Motor neuron (in vitro differentiated cells): ENCODE measurements at regions not wholly inside any gene's neighbourhood (a gene's known extent, or its start where the extent isn't known, plus 50 kb on each side); places are given as distances from the start of the nearest gene placed in this dataset.
A peak's percentile ranks its signal among the peaks of the same experiment; 100 is the strongest.

Experiments
- ATAC-seq, 8 experiments: fragments of 200-7000 bp; cut with Tn5 transposase; replicated peaks in 6 of 8; 2 replicates each; pipeline ENCODE4 v1.8.0; 2021; ENCODE audit warnings: mild to moderate bottlenecking in 8 of 8, moderate library complexity in 8 of 8
- H3K27ac ChIP-seq, 2 donors: fragments of 250-450 bp; sonication (Bioruptor Pico); 2 replicates each; pipeline ENCODE4 v1.9.0; 2021; ENCODE audit warnings: antibody characterized with exemption in 2 of 2, mild to moderate bottlenecking in 2 of 2, moderate library complexity in 1 of 2
- H3K4me1 ChIP-seq, 2 donors: fragments of 250-450 bp; sonication (Bioruptor Pico); replicated peaks in 1 of 2; 2 replicates each; pipeline ENCODE4 v1.6.1; 2021; ENCODE audit warnings: antibody characterized with exemption in 2 of 2, mild to moderate bottlenecking in 2 of 2, moderate library complexity in 1 of 2
- H3K4me3 ChIP-seq, 5 donors: fragments of 250-450 bp; sonication (Bioruptor Pico); 2 replicates each; pipeline ENCODE4 v1.9.0; 2021; ENCODE audit warnings: antibody characterized with exemption in 5 of 5, mild to moderate bottlenecking in 5 of 5, moderate library complexity in 4 of 5
- WGBS, 10 experiments: fragments of 450-650 bp; shearing (Covaris generic); methylation state at CpG; one replicate each; pipeline ENCODE4 v1.0.0; 2022; 5-methylcytosine and 5-hydroxymethylcytosine counted together
- in situ Hi-C, 9 experiments: fragments of 400-800 bp; cut with MboI; loops; one replicate each; pipeline ENCODE4 v1.15.0; 2021; ENCODE audit warnings: low sequenced_read_pairs in 9 of 9, low pct_unique_long_range_greater_than_20kb in 2 of 9; ENCODE audit not compliant: unreplicated experiment in 9 of 9

GRCh38 chr1:193494368-193494767, 308.0 kb upstream of the B3GALT2 start:
- no peak for ATAC-seq
- Histone ChIP-seq H3K27ac (no peak overlapping the region), H3K4me1 (no peaks in the 10 kb centered on the region), H3K4me3 (no peak overlapping the region)
- in situ Hi-C loops = no loop called here
- 0 to 50% (median 33%) methylated on average over 2 of the region's 2 CpGs; no CpG with 5 or more reads in 2 of the 10 experiments for WGBS, 10 experiments

GRCh38 chr1:193489191-193489590, 302.8 kb upstream of the B3GALT2 start:
- no peak for ATAC-seq
- Histone ChIP-seq H3K4me3 (no peak overlapping the region), H3K27ac (no peak overlapping the region), H3K4me1 (no peaks in the 10 kb centered on the region)
- in situ Hi-C loops = no loop called here

GRCh38 chr1:193487722-193488121, 301.3 kb upstream of the B3GALT2 start:
- Histone ChIP-seq H3K4me3 (no peak overlapping the region), H3K4me1 (no peaks in the 10 kb centered on the region), H3K27ac (no peak overlapping the region)
- no peak for ATAC-seq
- WGBS, 10 experiments = 0 to 96% (median 90%) methylated on average over 1 to 3 of the region's 3 CpGs; no CpG with 5 or more reads in 4 of the 10 experiments
- in situ Hi-C loops = no loop called here

- H3K4me3 ChIP-seq = no peak overlapping the region
- in situ Hi-C loops = no loop called here
- H3K4me1 ChIP-seq = no peaks in the 10 kb centered on the region
- H3K27ac ChIP-seq = no peak overlapping the region
- WGBS, 10 experiments = 40 to 100% (median 61%) methylated on average over 1 of the region's 1 CpG; no CpG with 5 or more reads in 4 of the 10 experiments
- ATAC-seq = peak in 2 of 8 experiments; percentile 25 to 42
Observed at GRCh38 chr1:193486671-193487229, 300.3 kb upstream of the B3GALT2 start.

- no peak for ATAC-seq
- in situ Hi-C loops = no loop called here
Observed at GRCh38 chr1:193480755-193481154, 294.3 kb upstream of the B3GALT2 start.

GRCh38 chr1:193479187-193479586, 292.8 kb upstream of the B3GALT2 start:
- Histone ChIP-seq H3K4me3 (no peak overlapping the region), H3K27ac (no peak overlapping the region), H3K4me1 (no peaks in the 10 kb centered on the region)
- 17 to 97% (median 84%) methylated on average over 1 to 3 of the region's 3 CpGs for WGBS, 10 experiments
- ATAC-seq = no peak
- in situ Hi-C loops = no loop called here

More at GRCh38 chr1:193480755-193481154, 294.3 kb upstream of the B3GALT2 start:
- Histone ChIP-seq H3K4me1 (no peaks in the 10 kb centered on the region), H3K27ac (no peak overlapping the region), H3K4me3 (no peak overlapping the region)
- 0 to 78% (median 58%) methylated on average over 1 of the region's 1 CpG; no CpG with 5 or more reads in 5 of the 10 experiments for WGBS, 10 experiments

- Histone ChIP-seq H3K4me1 (no peaks in the 10 kb centered on the region), H3K27ac (no peak overlapping the region), H3K4me3 (no peak overlapping the region)
- ATAC-seq = no peak
- WGBS, 10 experiments = 15 to 100% (median 85%) methylated on average over 2 to 6 of the region's 6 CpGs
- in situ Hi-C loops = no loop called here
Observed at GRCh38 chr1:193476748-193477147, 290.3 kb upstream of the B3GALT2 start.

GRCh38 chr1:193473932-193474331, 287.5 kb upstream of the B3GALT2 start:
- in situ Hi-C loops = no loop called here

GRCh38 chr1:193472838-193473398, 286.5 kb upstream of the B3GALT2 start:
- Histone ChIP-seq H3K27ac (no peak overlapping the region), H3K4me3 (no peak overlapping the region), H3K4me1 (no peaks in the 10 kb centered on the region)
- 19 to 100% (median 75%) methylated on average over 1 to 3 of the region's 3 CpGs for WGBS, 10 experiments
- in situ Hi-C loops = no loop called here
- ATAC-seq = no peak

More at GRCh38 chr1:193473932-193474331, 287.5 kb upstream of the B3GALT2 start:
- H3K4me3 ChIP-seq = no peak overlapping the region
- WGBS, 10 experiments = 21 to 94% (median 75%) methylated on average over 2 to 4 of the region's 4 CpGs; no CpG with 5 or more reads in 3 of the 10 experiments
- H3K27ac ChIP-seq = no peak overlapping the region
- no peak for ATAC-seq
- no peaks in the 10 kb centered on the region for H3K4me1 ChIP-seq

- no peak overlapping the region for H3K27ac ChIP-seq
- 17 to 100% (median 89%) methylated on average over 1 to 2 of the region's 2 CpGs for WGBS, 10 experiments
- ATAC-seq = no peak
- H3K4me3 ChIP-seq = no peak overlapping the region
- in situ Hi-C loops = no loop called here
- H3K4me1 ChIP-seq = no peaks in the 10 kb centered on the region
Observed at GRCh38 chr1:193472430-193472829, 286.0 kb upstream of the B3GALT2 start.

- in situ Hi-C loops = no loop called here
- H3K4me1 ChIP-seq = no peaks in the 10 kb centered on the region
- WGBS, 10 experiments = 23 to 100% (median 88%) methylated on average over 1 to 2 of the region's 2 CpGs; no CpG with 5 or more reads in 2 of the 10 experiments
- H3K4me3 ChIP-seq = no peak overlapping the region
- H3K27ac ChIP-seq = no peak overlapping the region
- no peak for ATAC-seq
Observed at GRCh38 chr1:193471981-193472380, 285.6 kb upstream of the B3GALT2 start.

GRCh38 chr1:193463326-193463932, 277.0 kb upstream of the B3GALT2 start:
- no peak overlapping the region for H3K4me3 ChIP-seq
- WGBS, 10 experiments = 0 to 81% (median 64%) methylated on average over 1 to 5 of the region's 5 CpGs; no CpG with 5 or more reads in 2 of the 10 experiments

GRCh38 chr1:193462629-193463320, 276.4 kb upstream of the B3GALT2 start:
- in situ Hi-C loops = no loop called here
- H3K4me3 ChIP-seq = no peak overlapping the region
- peaks cover 9 to 21% of the 10 kb centered on the region in 2 donors for H3K4me1 ChIP-seq
- H3K27ac ChIP-seq = no peak overlapping the region
- 32 to 68% (median 48%) methylated on average over 4 to 5 of the region's 5 CpGs; no CpG with 5 or more reads in 1 of the 10 experiments for WGBS, 10 experiments
- ATAC-seq = peak in 5 of 8 experiments; percentile 26 to 55 (median 52)

More at GRCh38 chr1:193463326-193463932, 277.0 kb upstream of the B3GALT2 start:
- ATAC-seq = peak in 4 of 8 experiments; percentile 6 to 85 (median 75)
- no peak overlapping the region for H3K27ac ChIP-seq
- in situ Hi-C loops = no loop called here
- H3K4me1 ChIP-seq = peaks cover 9 to 21% of the 10 kb centered on the region in 2 donors
